OCI-LY7 (cell line): ENCODE measurements at regions not wholly inside any gene's neighbourhood (a gene's known extent, or its start where the extent isn't known, plus 50 kb on each side); places are given as distances from the start of the nearest gene placed in this dataset.

Source experiments
- CTCF ChIP-seq: fragments of 200-600 bp; sonication (generic); conservative IDR thresholded peaks from 2 replicates; pipeline ENCODE4 v1.5.1; 2014; ENCODE audit warnings: mild to moderate bottlenecking, antibody characterized with exemption, low read length, moderate library complexity, mixed read lengths
- EZH2phosphoT487 ChIP-seq: fragments of 200-600 bp; sonication (generic); IDR thresholded peaks from 2 replicates; pipeline ENCODE4 v1.6.1; 2018; ENCODE audit warnings: low read depth, borderline replicate concordance, mild to moderate bottlenecking, mixed run types, antibody characterized with exemption, low read length, moderate library complexity, mixed read lengths

GRCh38 chr5:62178258-62178657, 127.7 kb upstream of the KIF2A start:
- no peak for TF ChIP-seq CTCF
- TF ChIP-seq EZH2phosphoT487 = no peak
